ENCODE measurements at regions not wholly inside any gene's neighbourhood (a gene's known extent, or its start where the extent isn't known, plus 50 kb on each side); places are given as distances from the start of the nearest gene placed in this dataset.
"Not testable (repeated sequence)": the region's sequence is repeated elsewhere in the genome, so short reads cannot be mapped to it uniquely, and the experiment has no call there.

- no peak for DNase-seq
Measured at GRCh38 chr5:86671536-86671935, 53.8 kb downstream of the COX7C start.

GRCh38 chr5:86674069-86674468 is 56.3 kb downstream of the COX7C start:
- no peak for DNase-seq

- DNase-seq: no peak
Measured at GRCh38 chr5:86675311-86675710, 57.6 kb downstream of the COX7C start.

GRCh38 chr5:86679529-86679928 is 61.8 kb downstream of the COX7C start:
- peak; percentile 78 for DNase-seq

GRCh38 chr5:86679949-86680348 is 62.2 kb downstream of the COX7C start:
- DNase-seq: no peak

- DNase-seq: no peak
Measured at GRCh38 chr5:86684222-86684621, 66.5 kb downstream of the COX7C start.

GRCh38 chr5:86686046-86686445 is 68.3 kb downstream of the COX7C start:
- peak; percentile 71 for DNase-seq

- DNase-seq: no peak
Measured at GRCh38 chr5:86688406-86688805, 70.7 kb downstream of the COX7C start.

- no peak for DNase-seq
Measured at GRCh38 chr5:86689103-86689729, 71.5 kb downstream of the COX7C start.

- no peak for DNase-seq
Measured at GRCh38 chr5:86709157-86709881, 91.6 kb downstream of the COX7C start.

- DNase-seq: no peak
Measured at GRCh38 chr5:86716121-86716520, 98.4 kb downstream of the COX7C start.

GRCh38 chr5:86731319-86732117 is 113.8 kb downstream of the COX7C start:
- not testable (repeated sequence) for DNase-seq

GRCh38 chr5:86735370-86735769 is 117.6 kb downstream of the COX7C start:
- DNase-seq: no peak

GRCh38 chr5:86737579-86737978 is 119.8 kb downstream of the COX7C start:
- DNase-seq: no peak

GRCh38 chr5:86748538-86749105 is 130.9 kb downstream of the COX7C start:
- DNase-seq: no peak

GRCh38 chr5:86749841-86750240 is 132.1 kb downstream of the COX7C start:
- no peak for DNase-seq

GRCh38 chr5:86756839-86757238 is 139.1 kb downstream of the COX7C start:
- DNase-seq: no peak

GRCh38 chr5:86757824-86758223 is 140.1 kb downstream of the COX7C start:
- DNase-seq: no peak

- no peak for DNase-seq
Measured at GRCh38 chr5:86760661-86761060, 142.9 kb downstream of the COX7C start.

- DNase-seq: no peak
Measured at GRCh38 chr5:86763929-86764328, 146.2 kb downstream of the COX7C start.

GRCh38 chr5:86765778-86766502 is 148.2 kb downstream of the COX7C start:
- DNase-seq: no peak

GRCh38 chr5:86768699-86769202 is 151.0 kb downstream of the COX7C start:
- DNase-seq: no peak

- DNase-seq: no peak
Measured at GRCh38 chr5:86780018-86780417, 162.3 kb downstream of the COX7C start.
